ENCODE measurements at regions not wholly inside any gene's neighbourhood (a gene's known extent, or its start where the extent isn't known, plus 50 kb on each side); places are given as distances from the start of the nearest gene placed in this dataset.

DNA sequence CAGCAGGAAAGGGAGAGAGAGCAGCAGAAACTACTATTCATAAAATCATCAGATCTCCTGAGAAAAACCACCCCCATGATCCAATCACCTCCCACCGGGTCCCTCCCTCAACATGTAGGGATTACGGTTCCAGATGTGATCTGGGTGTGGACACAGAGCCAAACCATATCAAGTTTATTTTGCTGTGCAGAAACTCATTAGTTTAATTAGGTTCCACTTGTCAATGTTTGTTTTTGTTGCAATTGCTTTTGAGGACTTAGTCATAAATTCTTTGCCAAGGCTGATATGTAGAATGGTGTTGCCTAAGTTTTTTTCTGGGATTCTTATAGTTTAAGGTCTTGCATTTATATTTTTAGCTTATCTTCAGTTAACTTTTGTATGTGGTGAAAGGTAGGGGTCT lies 422.0 kb upstream of the HS3ST5 start:
- peaks cover 10% of the 10 kb centered on the region for H3K79me2 ChIP-seq (ENCODE audit: control insufficient read depth, low read length)
- TF ChIP-seq, protein P1, sequence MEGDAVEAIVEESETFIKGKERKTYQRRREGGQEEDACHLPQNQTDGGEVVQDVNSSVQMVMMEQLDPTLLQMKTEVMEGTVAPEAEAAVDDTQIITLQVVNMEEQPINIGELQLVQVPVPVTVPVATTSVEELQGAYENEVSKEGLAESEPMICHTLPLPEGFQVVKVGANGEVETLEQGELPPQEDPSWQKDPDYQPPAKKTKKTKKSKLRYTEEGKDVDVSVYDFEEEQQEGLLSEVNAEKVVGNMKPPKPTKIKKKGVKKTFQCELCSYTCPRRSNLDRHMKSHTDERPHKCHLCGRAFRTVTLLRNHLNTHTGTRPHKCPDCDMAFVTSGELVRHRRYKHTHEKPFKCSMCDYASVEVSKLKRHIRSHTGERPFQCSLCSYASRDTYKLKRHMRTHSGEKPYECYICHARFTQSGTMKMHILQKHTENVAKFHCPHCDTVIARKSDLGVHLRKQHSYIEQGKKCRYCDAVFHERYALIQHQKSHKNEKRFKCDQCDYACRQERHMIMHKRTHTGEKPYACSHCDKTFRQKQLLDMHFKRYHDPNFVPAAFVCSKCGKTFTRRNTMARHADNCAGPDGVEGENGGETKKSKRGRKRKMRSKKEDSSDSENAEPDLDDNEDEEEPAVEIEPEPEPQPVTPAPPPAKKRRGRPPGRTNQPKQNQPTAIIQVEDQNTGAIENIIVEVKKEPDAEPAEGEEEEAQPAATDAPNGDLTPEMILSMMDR (IDR thresholded peaks at IDR 0.05; ENCODE audit: low read depth, low read length, poor library complexity, severe bottlenecking), result no peak
- TF ChIP-seq EZH2phosphoT487 (IDR thresholded peaks at IDR 0.05; ENCODE audit: borderline replicate concordance, low read length), result no peak
- H3K4me1 ChIP-seq (ENCODE audit: control insufficient read depth, low read length), result no peaks in the 10 kb centered on the region
- H3K9me2 ChIP-seq (replicated peaks; ENCODE audit: control insufficient read depth, low read length), result no peaks in the 10 kb centered on the region
- H3K4me2 ChIP-seq (ENCODE audit: low read length), result no peak overlapping the region
- no peaks in the 10 kb centered on the region for H3F3A ChIP-seq (ENCODE audit: control insufficient read depth, insufficient read depth)
- H4K20me1 ChIP-seq (ENCODE audit: control insufficient read depth, insufficient read depth, low read depth, low read length), result no peaks in the 10 kb centered on the region
- no peaks in the 10 kb centered on the region for H3K9me3 ChIP-seq (ENCODE audit: control insufficient read depth, insufficient read depth, low read length)
- no peak overlapping the region for H3K27ac ChIP-seq (ENCODE audit: low read depth, low read length)
- no peaks in the 10 kb centered on the region for H3K36me3 ChIP-seq (ENCODE audit: control insufficient read depth, low read length)
- no peaks in the 10 kb centered on the region for H3K27me3 ChIP-seq (ENCODE audit: control insufficient read depth, low read length)
- no peak overlapping the region for H3K4me3 ChIP-seq (ENCODE audit: low read length)

DNA sequence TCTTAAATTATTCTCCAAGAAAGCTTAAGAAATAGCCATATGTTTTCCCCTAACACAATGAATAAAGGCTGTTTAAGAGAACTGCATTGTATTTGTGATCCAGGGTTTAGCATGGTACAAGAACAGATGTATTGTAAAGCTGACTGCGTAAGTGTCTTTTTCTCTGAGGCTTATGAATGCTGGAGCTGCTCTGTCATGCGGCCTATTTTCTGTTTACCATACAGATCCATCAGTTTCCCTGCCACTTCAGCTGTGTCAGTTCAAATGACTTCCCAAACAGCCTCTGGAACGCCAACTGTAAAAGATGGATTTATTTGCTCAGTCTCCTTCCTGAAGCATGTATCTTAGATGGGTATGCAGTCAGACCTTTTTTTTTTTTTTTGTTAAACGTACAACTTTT lies 419.3 kb upstream of the HS3ST5 start:
- H3F3A ChIP-seq (ENCODE audit: control insufficient read depth, insufficient read depth), result no peaks in the 10 kb centered on the region
- peaks cover 6% of the 10 kb centered on the region; the same call in 1 of the 2 replicates for H3K79me2 ChIP-seq (ENCODE audit: control insufficient read depth, low read length)
- no peaks in the 10 kb centered on the region for H3K9me3 ChIP-seq (ENCODE audit: control insufficient read depth, insufficient read depth, low read length)
- H3K4me2 ChIP-seq (ENCODE audit: low read length), result no peak overlapping the region
- no peak overlapping the region for H3K4me3 ChIP-seq (ENCODE audit: low read length)
- H4K20me1 ChIP-seq (ENCODE audit: control insufficient read depth, insufficient read depth, low read depth, low read length), result no peaks in the 10 kb centered on the region
- H3K27me3 ChIP-seq (ENCODE audit: control insufficient read depth, low read length), result no peaks in the 10 kb centered on the region
- H3K27ac ChIP-seq (ENCODE audit: low read depth, low read length), result no peak overlapping the region
- H3K9me2 ChIP-seq (replicated peaks; ENCODE audit: control insufficient read depth, low read length), result no peaks in the 10 kb centered on the region
- H3K36me3 ChIP-seq (ENCODE audit: control insufficient read depth, low read length), result no peaks in the 10 kb centered on the region
- H3K4me1 ChIP-seq (ENCODE audit: control insufficient read depth, low read length), result peaks cover 4% of the 10 kb centered on the region; the same call in 1 of the 2 replicates
- TF ChIP-seq, protein P1 (IDR thresholded peaks at IDR 0.05; ENCODE audit: low read depth, low read length, poor library complexity, severe bottlenecking), result no peak
- TF ChIP-seq EZH2phosphoT487 (IDR thresholded peaks at IDR 0.05; ENCODE audit: borderline replicate concordance, low read length), result no peak

DNA sequence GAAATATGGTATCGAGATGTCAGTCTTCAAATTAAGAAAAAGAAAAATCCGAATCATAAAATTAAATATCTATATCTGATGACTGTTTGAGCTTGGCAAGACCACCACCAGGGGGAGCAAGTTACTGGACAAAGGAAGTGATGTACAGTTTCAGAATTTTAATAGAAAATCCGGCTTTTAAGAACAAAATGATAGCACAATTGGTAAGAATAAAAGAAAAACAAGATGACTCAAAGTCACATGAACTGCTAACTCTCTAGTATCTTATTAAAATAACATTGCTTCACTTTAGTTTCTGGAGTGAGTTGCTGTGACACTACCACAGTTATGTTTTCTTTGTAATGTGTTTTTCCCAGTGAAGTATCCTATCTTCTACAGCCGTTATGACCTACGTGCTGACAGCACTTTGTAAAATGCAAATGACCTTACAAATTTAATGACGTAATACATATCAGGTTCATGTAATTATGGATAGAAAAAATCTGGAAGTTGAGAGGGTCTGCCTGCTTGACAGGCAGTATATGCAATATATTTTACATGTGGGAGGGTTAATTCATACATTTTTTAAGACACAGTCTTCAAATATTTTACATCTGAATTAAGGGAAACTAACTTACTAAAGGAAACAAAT lies 405.3 kb upstream of the HS3ST5 start:
- Histone ChIP-seq H3K27me3 (ENCODE audit: control insufficient read depth, low read length) (no peaks in the 10 kb centered on the region), H3K36me3 (ENCODE audit: control insufficient read depth, low read length) (no peaks in the 10 kb centered on the region), H3K4me1 (ENCODE audit: control insufficient read depth, low read length) (no peaks in the 10 kb centered on the region), H3K79me2 (ENCODE audit: control insufficient read depth, low read length) (no peaks in the 10 kb centered on the region), H3K9me2 (replicated peaks; ENCODE audit: control insufficient read depth, low read length) (no peaks in the 10 kb centered on the region), H4K20me1 (ENCODE audit: control insufficient read depth, insufficient read depth, low read depth, low read length) (no peaks in the 10 kb centered on the region), H3K9me3 (ENCODE audit: control insufficient read depth, insufficient read depth, low read length) (no peaks in the 10 kb centered on the region), H3K27ac (ENCODE audit: low read depth, low read length) (no peak overlapping the region), H3F3A (ENCODE audit: control insufficient read depth, insufficient read depth) (no peaks in the 10 kb centered on the region), H3K4me3 (ENCODE audit: low read length) (no peak overlapping the region), H3K4me2 (ENCODE audit: low read length) (no peak overlapping the region)
- no peak for TF ChIP-seq EZH2phosphoT487 (IDR thresholded peaks at IDR 0.05; ENCODE audit: borderline replicate concordance, low read length)
- TF ChIP-seq, protein P1 (IDR thresholded peaks at IDR 0.05; ENCODE audit: low read depth, low read length, poor library complexity, severe bottlenecking), result peak; percentile 70
